ENCODE measurements at regions not wholly inside any gene's neighbourhood (a gene's known extent, or its start where the extent isn't known, plus 50 kb on each side); places are given as distances from the start of the nearest gene placed in this dataset.

DNA sequence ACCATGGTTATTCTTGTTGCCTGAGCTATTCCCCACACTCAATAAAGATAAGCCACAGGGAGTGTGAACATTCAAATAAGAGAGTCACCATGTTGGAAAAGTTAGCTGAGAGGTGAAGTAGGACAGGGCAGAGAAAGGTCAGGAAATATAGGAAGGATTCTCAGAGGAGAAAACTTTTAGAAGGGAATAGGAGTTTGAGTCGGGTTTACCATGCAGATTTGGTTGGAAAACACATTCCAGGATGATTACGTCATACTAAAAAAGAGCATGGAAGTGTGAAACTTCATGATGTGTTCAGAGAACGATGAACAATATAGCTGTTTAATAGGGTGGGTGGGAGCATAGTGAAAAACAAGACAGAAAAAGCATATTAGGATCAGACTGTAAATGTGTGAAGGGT, 1125.3 kb upstream of the ADGRL2 start:
- Histone ChIP-seq H3K27ac (no peak overlapping the region), H3K36me3 (replicated peaks in 1 of 2) (no peaks in the 10 kb centered on the region), H3K4me1 (replicated peaks in 1 of 2) (no peaks in the 10 kb centered on the region), H3K4me3 (no peak overlapping the region), H3K9me3 (replicated peaks in 1 of 3) (no peaks in the 10 kb centered on the region), H3K27me3 (no peaks in the 10 kb centered on the region)
- DNase-seq, result no peak
- WGBS, 4 donors, result 64 to 74% (median 69%) methylated on average over 3 of the region's 3 CpGs
- TF ChIP-seq, protein P1, sequence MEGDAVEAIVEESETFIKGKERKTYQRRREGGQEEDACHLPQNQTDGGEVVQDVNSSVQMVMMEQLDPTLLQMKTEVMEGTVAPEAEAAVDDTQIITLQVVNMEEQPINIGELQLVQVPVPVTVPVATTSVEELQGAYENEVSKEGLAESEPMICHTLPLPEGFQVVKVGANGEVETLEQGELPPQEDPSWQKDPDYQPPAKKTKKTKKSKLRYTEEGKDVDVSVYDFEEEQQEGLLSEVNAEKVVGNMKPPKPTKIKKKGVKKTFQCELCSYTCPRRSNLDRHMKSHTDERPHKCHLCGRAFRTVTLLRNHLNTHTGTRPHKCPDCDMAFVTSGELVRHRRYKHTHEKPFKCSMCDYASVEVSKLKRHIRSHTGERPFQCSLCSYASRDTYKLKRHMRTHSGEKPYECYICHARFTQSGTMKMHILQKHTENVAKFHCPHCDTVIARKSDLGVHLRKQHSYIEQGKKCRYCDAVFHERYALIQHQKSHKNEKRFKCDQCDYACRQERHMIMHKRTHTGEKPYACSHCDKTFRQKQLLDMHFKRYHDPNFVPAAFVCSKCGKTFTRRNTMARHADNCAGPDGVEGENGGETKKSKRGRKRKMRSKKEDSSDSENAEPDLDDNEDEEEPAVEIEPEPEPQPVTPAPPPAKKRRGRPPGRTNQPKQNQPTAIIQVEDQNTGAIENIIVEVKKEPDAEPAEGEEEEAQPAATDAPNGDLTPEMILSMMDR (IDR thresholded peaks at IDR 0.05), result no peak
- no peak for TF ChIP-seq POLR2A (IDR thresholded peaks at IDR 0.05)
- intact Hi-C loops (cut with DNase I), result no loop called here

DNA sequence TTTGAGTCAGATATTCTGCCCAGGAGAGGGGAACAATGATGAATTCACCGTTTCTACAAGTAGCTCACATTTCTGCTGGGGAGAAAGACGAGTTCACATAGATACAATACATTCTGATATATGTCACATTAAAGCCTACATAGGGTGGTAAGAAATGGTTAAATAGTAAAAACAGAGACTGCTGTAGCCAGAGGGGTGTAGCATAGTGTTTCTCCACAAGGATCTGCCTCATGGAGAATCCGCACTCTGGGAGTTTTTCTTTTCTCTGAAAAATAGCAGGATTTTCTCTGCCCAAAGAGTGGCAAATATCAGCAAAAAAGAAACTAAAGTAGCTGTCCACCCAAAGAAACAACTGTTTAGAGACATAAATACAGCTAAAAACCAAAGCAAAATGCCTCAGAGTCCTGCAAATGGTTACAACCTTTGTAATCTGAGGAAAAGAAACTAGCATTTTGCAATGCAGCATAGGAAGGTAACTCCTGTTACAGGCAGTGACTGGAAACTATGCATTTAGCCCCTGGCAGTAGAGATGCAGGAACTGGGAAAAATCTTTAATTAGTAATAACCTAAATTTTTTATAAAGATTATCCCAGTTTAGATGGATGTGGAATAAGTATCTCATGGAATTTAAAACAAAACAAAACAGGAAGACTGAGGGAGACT, 1126.7 kb upstream of the ADGRL2 start:
- Histone ChIP-seq H3K27ac (no peak overlapping the region), H3K4me3 (no peak overlapping the region), H3K36me3 (replicated peaks in 1 of 2) (no peaks in the 10 kb centered on the region), H3K27me3 (no peaks in the 10 kb centered on the region), H3K9me3 (replicated peaks in 1 of 3) (no peaks in the 10 kb centered on the region), H3K4me1 (replicated peaks in 1 of 2) (no peaks in the 10 kb centered on the region)
- DNase-seq, result no peak
- WGBS, 4 donors, result 46 to 64% (median 58%) methylated on average over 3 of the region's 3 CpGs
- intact Hi-C loops (cut with DNase I), result no loop called here
- TF ChIP-seq, protein P1 (IDR thresholded peaks at IDR 0.05), result no peak
- TF ChIP-seq POLR2A (IDR thresholded peaks at IDR 0.05), result no peak

DNA sequence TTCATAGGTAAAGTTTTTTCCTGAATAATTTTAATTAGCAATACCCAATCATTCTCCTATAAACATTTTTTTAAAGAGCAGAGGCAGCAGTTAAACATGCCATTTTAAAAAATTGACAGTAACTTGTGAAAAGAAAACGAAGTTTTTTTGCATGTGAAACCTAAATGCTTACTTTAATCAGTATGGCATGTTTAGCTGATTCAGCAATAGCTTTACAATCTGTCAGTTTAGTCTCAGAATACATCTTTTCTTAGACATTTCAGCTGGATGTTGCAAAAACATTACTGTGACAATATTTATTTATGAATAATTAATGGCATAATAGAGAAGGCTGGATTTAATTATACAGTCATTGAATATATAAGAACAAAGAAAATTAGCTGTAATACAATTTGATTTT, 1132.4 kb upstream of the ADGRL2 start:
- 39 to 58% (median 50%) methylated on average over 1 of the region's 1 CpG for WGBS, 4 donors
- intact Hi-C loops (cut with DNase I), result no loop called here

DNA sequence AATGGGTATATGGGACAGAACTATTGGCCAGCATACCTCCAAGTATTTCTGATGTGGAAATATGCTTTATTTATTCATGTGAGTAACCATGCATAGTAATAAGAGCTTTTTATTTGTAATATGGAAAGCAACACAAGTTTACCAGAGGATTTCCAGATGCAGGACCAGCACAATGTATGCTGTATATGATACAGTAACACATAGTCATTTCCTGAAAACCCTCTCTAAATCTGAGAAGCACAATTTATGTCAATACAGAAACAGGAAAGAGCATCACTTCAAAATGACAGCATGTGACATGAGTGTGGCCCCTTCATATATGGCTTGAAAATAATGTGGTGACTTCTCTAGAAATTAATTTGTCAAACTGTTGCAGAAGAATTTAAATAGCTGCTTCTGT, 1134.7 kb upstream of the ADGRL2 start:
- no peaks in the 10 kb centered on the region for H3K4me1 ChIP-seq (replicated peaks in 1 of 2)
- no peaks in the 10 kb centered on the region for H3K27me3 ChIP-seq
- intact Hi-C loops (cut with DNase I), result no loop called here
- DNase-seq, result no peak
- TF ChIP-seq POLR2A (IDR thresholded peaks at IDR 0.05), result no peak
- TF ChIP-seq, protein P1 (IDR thresholded peaks at IDR 0.05), result no peak
- H3K4me3 ChIP-seq, result no peak overlapping the region
- no peaks in the 10 kb centered on the region for H3K9me3 ChIP-seq (replicated peaks in 1 of 3)
- H3K27ac ChIP-seq, result no peak overlapping the region
- H3K36me3 ChIP-seq (replicated peaks in 1 of 2), result no peaks in the 10 kb centered on the region

More for the DNA sequence above, 1132.4 kb upstream of the ADGRL2 start:
- no peak for TF ChIP-seq POLR2A (IDR thresholded peaks at IDR 0.05)
- TF ChIP-seq, protein P1 (IDR thresholded peaks at IDR 0.05), result no peak
- DNase-seq, result no peak
- Histone ChIP-seq H3K4me3 (no peak overlapping the region), H3K9me3 (replicated peaks in 1 of 3) (no peaks in the 10 kb centered on the region), H3K4me1 (replicated peaks in 1 of 2) (no peaks in the 10 kb centered on the region), H3K36me3 (replicated peaks in 1 of 2) (no peaks in the 10 kb centered on the region), H3K27me3 (no peaks in the 10 kb centered on the region), H3K27ac (no peak overlapping the region)

Data from adrenal gland (tissue), 9 donors.